ENCODE measurements at regions not wholly inside any gene's neighbourhood (a gene's known extent, or its start where the extent isn't known, plus 50 kb on each side); places are given as distances from the start of the nearest gene placed in this dataset. TPM values are rescaled to one million over a fixed set of nuclear protein-coding genes. Genes with fewer than 3 reads are reported as not detected.

Small RNA genes in the stretch of these regions (small RNA-seq; reads per million reads assigned to genes)
- gene MIR4280: not detected
- not detected for gene RN7SKP34

All from fibroblast of villous mesenchyme (primary cell).